Astrocyte of the cerebellum (primary cell): ENCODE measurements at regions not wholly inside any gene's neighbourhood (a gene's known extent, or its start where the extent isn't known, plus 50 kb on each side); places are given as distances from the start of the nearest gene placed in this dataset.

Experiments
- DNase-seq: peaks from one replicate; pipeline ENCODE4 v3.0.0-alpha.2; 2011; ENCODE audit warnings: low read depth
- H3K4me3 ChIP-seq: 2 replicates; pipeline ENCODE4 v1.5.1; 2011; ENCODE audit warnings: mild to moderate bottlenecking, low read depth, low read length, moderate library complexity
- CTCF ChIP-seq: IDR thresholded peaks from 2 replicates; pipeline ENCODE4 v1.5.1; 2012; ENCODE audit warnings: low read length, low read depth, moderate library complexity, mild to moderate bottlenecking; ENCODE audit errors: missing control alignments
- in situ Hi-C: cut with HindIII; loops from 2 replicates; pipeline ENCODE4 v1.10.0; 2017; ENCODE audit warnings: low sequenced_read_pairs

- no peak for DNase-seq
- no peak for TF ChIP-seq CTCF
- in situ Hi-C loops: no loop called here
- H3K4me3 ChIP-seq: no peak overlapping the region
Observed at GRCh38 chr12:24608108-24608507, 340.8 kb downstream of the BCAT1 start.

- in situ Hi-C loops: no loop called here
- no peak overlapping the region for H3K4me3 ChIP-seq
- TF ChIP-seq CTCF: no peak
- no peak for DNase-seq
Observed at GRCh38 chr12:24605916-24606315, 343.0 kb downstream of the BCAT1 start.

- DNase-seq: no peak
- in situ Hi-C loops: no loop called here
- H3K4me3 ChIP-seq: no peak overlapping the region
- TF ChIP-seq CTCF: no peak
Observed at GRCh38 chr12:24605466-24605865, 343.4 kb downstream of the BCAT1 start.

GRCh38 chr12:24603371-24603770, 345.5 kb downstream of the BCAT1 start:
- H3K4me3 ChIP-seq: no peak overlapping the region
- DNase-seq: no peak
- in situ Hi-C loops: no loop called here
- no peak for TF ChIP-seq CTCF

- in situ Hi-C loops: no loop called here
- peak; percentile 75 for DNase-seq
- no peak for TF ChIP-seq CTCF
Observed at GRCh38 chr12:24600996-24601395, 347.9 kb downstream of the BCAT1 start.

GRCh38 chr12:24600551-24600950, 348.4 kb downstream of the BCAT1 start:
- no peak for DNase-seq
- in situ Hi-C loops: no loop called here
- TF ChIP-seq CTCF: no peak
- H3K4me3 ChIP-seq: no peak overlapping the region

More at GRCh38 chr12:24600996-24601395, 347.9 kb downstream of the BCAT1 start:
- no peak overlapping the region for H3K4me3 ChIP-seq

GRCh38 chr12:24599736-24600135, 349.2 kb downstream of the BCAT1 start:
- no peak for TF ChIP-seq CTCF
- in situ Hi-C loops: no loop called here
- H3K4me3 ChIP-seq: no peak overlapping the region
- DNase-seq: no peak
